ENCODE measurements at regions not wholly inside any gene's neighbourhood (a gene's known extent, or its start where the extent isn't known, plus 50 kb on each side); places are given as distances from the start of the nearest gene placed in this dataset.

DNA sequence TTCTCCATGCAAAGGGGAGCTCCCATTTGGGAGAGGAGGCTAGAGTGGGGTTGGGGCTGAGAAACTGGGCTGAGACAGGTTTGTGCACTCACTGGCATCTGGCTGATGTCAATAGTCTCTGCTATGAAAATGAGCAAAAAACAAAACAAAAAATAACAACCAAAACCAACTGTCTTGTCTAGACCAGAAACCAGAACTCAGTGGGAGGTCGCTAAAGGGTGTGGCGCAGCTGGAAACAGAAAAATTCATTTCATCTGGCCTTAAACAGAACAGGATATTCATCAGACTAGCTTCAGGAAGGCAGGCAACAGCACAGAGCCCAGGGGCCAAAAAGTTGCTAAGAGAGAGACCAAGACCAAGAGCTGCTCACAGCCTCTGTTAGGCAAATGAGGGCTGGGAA is 126.1 kb downstream of the THNSL2 start:
- no peak overlapping the region for H3K4me3 ChIP-seq (ENCODE audit: low read depth, low read length)

DNA sequence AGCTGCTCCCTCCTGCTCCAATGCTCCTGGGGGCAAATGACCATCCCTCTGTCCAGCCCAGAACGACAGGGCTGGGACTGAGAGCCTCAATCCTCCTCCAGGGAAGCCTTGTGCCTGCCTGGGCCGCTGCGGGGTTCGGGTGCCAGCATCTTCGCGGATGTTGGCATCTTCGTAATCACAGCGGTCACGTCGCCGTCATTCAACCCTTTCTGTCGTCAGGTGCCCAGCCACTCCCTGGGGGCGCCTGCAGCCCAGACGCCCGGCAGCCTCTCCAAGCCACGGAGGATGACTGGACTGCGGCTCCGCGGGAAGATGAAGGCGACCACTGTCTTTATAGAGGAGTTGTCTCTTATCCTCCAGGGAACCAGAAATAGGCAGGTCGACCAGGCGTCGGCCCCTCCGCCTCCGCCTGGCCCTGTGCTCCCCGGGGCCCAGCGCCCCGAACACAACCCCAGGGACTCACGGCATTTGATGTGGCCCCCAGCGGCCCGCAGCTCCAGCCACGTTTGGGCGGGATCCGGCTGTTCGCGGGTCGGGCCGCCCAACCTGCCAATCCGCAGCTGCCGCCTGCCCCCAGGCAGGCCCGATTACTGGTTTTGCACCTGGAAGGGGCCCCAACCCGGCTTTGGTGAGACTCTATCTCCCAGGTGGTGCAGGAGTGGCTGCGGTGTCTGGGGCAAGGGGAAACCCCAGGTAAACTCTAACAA is 113.9 kb downstream of the THNSL2 start:
- no peak overlapping the region for H3K4me3 ChIP-seq (ENCODE audit: low read depth, low read length)
- DNase-seq (ENCODE audit: low read depth): no peak
- TF ChIP-seq, protein P1, sequence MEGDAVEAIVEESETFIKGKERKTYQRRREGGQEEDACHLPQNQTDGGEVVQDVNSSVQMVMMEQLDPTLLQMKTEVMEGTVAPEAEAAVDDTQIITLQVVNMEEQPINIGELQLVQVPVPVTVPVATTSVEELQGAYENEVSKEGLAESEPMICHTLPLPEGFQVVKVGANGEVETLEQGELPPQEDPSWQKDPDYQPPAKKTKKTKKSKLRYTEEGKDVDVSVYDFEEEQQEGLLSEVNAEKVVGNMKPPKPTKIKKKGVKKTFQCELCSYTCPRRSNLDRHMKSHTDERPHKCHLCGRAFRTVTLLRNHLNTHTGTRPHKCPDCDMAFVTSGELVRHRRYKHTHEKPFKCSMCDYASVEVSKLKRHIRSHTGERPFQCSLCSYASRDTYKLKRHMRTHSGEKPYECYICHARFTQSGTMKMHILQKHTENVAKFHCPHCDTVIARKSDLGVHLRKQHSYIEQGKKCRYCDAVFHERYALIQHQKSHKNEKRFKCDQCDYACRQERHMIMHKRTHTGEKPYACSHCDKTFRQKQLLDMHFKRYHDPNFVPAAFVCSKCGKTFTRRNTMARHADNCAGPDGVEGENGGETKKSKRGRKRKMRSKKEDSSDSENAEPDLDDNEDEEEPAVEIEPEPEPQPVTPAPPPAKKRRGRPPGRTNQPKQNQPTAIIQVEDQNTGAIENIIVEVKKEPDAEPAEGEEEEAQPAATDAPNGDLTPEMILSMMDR (IDR thresholded peaks at IDR 0.05; ENCODE audit: control insufficient read depth, extremely low read depth, insufficient read depth): no peak

More for the DNA sequence above, 126.1 kb downstream of the THNSL2 start:
- DNase-seq (ENCODE audit: low read depth): no peak
- TF ChIP-seq, protein P1 (IDR thresholded peaks at IDR 0.05; ENCODE audit: control insufficient read depth, extremely low read depth, insufficient read depth): no peak

GRCh38 chr2:88281302-88282217 is 111.4 kb downstream of the THNSL2 start:
- TF ChIP-seq, protein P1 (IDR thresholded peaks at IDR 0.05; ENCODE audit: control insufficient read depth, extremely low read depth, insufficient read depth): no peak
- no peak for DNase-seq (ENCODE audit: low read depth)
- H3K4me3 ChIP-seq (ENCODE audit: low read depth, low read length): no peak overlapping the region

- no peak for DNase-seq (ENCODE audit: low read depth)
- TF ChIP-seq, protein P1 (IDR thresholded peaks at IDR 0.05; ENCODE audit: control insufficient read depth, extremely low read depth, insufficient read depth): no peak
- H3K4me3 ChIP-seq (ENCODE audit: low read depth, low read length): no peak overlapping the region
Observed at GRCh38 chr2:88269836-88270235, 99.7 kb downstream of the THNSL2 start.

DNA sequence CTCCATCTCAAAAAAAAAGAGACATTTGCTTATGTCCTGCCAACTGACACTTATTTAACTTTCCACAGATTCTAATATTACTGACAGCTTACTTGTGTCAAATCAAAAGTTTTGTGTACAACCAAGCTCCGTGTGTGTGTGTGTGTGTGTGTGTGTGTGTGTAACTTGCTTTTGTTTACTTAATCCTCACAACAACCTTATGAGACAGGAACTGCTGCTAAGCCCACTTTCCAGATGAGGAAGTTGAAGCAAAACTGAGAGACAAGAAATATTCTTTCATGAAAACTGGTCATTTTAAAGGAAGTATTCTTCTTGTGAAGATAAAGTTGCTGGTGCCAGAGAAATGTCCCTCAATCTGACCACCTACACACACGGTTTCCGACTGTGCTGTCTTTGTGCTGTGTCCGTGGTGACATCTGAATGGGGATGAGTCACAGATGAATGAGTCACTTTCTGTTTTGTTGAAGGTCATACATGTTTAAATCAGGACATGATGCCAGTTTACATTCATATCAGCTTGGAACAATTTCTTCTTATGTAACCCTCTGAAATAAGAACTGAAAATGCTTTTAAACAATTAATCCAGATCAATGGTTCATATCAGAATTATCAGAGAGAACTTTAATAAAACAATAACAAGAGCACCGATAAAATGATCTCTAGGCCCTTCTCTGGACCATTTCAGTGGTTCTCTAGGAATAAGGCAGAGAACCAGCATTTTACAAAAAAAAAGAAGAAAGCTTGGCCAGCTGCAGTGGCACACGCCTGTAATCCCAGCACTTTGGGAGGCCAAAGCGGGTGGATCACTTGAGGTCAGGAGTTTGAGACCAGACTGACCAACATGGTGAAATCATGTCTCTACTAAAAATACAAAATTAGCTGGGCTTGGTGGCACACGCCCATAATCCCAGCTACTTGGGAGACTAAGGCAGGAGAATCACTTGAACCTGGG is 95.5 kb downstream of the THNSL2 start:
- TF ChIP-seq, protein P1 (IDR thresholded peaks at IDR 0.05; ENCODE audit: control insufficient read depth, extremely low read depth, insufficient read depth): no peak
- DNase-seq (ENCODE audit: low read depth): no peak
- H3K4me3 ChIP-seq (ENCODE audit: low read depth, low read length): no peak overlapping the region

GRCh38 chr2:88263861-88264260 is 93.7 kb downstream of the THNSL2 start:
- TF ChIP-seq, protein P1 (IDR thresholded peaks at IDR 0.05; ENCODE audit: control insufficient read depth, extremely low read depth, insufficient read depth): no peak
- DNase-seq (ENCODE audit: low read depth): no peak
- no peak overlapping the region for H3K4me3 ChIP-seq (ENCODE audit: low read depth, low read length)
